ENCODE measurements at regions not wholly inside any gene's neighbourhood (a gene's known extent, or its start where the extent isn't known, plus 50 kb on each side); places are given as distances from the start of the nearest gene placed in this dataset.

DNA sequence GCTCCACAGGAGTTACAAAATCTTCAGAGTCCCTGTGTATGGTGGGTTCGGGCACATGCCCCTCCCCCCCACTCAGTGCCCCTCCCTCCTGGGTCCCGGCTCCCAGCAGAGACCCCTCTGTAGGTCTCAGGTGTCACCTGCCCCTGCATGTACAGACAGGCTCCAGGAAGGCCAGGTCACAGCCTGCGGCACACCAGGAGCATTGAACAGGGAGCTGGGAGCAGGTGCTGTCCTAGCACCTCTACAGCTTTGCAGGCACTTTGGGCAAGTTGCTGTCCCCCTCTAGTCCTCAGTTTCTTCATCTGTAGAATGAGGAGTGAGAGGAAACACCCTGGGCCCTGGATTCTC lies 80.1 kb upstream of the RTL6 start:
- TF ChIP-seq, protein P1, sequence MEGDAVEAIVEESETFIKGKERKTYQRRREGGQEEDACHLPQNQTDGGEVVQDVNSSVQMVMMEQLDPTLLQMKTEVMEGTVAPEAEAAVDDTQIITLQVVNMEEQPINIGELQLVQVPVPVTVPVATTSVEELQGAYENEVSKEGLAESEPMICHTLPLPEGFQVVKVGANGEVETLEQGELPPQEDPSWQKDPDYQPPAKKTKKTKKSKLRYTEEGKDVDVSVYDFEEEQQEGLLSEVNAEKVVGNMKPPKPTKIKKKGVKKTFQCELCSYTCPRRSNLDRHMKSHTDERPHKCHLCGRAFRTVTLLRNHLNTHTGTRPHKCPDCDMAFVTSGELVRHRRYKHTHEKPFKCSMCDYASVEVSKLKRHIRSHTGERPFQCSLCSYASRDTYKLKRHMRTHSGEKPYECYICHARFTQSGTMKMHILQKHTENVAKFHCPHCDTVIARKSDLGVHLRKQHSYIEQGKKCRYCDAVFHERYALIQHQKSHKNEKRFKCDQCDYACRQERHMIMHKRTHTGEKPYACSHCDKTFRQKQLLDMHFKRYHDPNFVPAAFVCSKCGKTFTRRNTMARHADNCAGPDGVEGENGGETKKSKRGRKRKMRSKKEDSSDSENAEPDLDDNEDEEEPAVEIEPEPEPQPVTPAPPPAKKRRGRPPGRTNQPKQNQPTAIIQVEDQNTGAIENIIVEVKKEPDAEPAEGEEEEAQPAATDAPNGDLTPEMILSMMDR (IDR thresholded peaks at IDR 0.05) = no peak

DNA sequence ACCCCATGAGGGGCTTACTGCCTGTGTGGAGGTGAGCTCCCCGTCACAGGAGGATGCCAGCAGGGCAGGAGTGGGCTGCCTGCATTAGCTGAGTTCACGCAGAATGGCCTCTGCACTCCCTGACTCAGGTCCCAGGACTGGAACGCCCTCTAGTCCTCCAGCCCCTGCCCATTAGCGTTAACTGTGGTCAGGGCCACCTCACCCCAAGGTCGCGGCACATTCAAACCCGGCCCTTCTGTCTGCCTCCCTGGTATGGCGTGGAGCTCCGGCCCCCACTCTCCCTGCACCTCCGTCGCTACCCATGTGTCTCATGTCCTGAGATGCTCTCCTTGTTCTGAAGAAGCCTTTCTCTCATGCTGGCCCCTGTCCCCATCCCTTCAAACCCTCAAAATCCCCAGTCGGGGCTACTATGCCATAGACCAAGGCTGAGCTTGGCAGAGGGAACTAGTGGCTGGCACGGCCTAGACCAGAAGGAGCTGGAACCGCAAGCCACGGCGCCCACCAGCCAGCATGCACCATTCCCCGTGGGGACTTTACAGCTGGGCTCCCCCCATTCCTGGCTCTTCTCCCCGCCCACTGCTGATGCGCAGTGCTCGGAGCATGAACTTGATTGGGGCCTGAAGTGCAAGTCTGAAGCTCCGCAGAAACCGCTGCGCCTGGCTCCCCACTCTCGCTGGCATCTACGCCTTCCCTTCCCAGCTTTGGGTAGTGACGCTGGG lies 79.5 kb upstream of the RTL6 start:
- TF ChIP-seq, protein P1 (IDR thresholded peaks at IDR 0.05) = no peak

DNA sequence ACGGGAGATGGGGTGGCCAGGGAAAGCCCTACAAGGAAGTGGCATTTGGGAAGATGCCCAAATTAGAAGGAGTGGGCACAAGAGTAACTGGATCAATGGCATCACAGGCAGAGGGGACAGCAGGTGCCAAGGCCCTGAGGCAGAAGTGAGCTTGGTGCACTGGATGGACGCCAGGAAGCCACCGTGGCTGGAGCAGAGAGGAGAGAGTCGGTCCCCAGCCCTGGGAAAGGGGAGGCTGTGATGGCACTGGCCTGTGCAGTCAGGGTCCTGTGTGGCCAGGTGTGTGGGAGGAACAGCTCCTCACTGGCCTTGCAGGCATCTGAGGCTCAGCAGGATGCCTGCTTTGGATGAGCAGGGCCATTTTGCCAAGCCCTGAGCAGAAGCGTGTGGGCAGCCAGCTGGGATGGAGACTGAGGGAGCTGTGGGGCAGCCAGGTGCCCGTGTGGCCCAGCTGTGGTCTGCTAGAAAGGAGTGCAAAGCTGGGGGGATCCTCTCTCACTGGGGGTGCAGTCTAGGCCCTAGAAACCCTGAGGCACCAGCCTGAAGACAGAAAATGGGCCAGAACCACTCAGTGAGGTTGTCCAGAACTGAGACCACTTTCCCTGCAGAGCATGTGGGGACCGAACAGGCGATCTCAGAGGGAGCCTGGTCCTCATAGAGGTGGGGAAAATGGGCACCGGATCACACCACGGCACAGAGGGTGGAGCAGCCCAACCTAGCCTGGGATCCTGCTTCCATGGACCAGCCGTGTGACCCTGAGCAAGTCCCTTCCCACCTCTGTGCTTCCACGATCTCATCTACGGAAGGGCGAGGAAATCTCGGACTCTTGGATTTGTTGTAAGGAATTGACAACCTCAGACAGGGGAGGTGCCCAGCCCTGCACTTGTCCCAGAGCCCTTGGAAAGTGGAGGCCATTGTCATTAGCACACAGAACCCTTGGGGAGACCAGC lies 78.6 kb upstream of the RTL6 start:
- TF ChIP-seq, protein P1 (IDR thresholded peaks at IDR 0.05) = no peak

DNA sequence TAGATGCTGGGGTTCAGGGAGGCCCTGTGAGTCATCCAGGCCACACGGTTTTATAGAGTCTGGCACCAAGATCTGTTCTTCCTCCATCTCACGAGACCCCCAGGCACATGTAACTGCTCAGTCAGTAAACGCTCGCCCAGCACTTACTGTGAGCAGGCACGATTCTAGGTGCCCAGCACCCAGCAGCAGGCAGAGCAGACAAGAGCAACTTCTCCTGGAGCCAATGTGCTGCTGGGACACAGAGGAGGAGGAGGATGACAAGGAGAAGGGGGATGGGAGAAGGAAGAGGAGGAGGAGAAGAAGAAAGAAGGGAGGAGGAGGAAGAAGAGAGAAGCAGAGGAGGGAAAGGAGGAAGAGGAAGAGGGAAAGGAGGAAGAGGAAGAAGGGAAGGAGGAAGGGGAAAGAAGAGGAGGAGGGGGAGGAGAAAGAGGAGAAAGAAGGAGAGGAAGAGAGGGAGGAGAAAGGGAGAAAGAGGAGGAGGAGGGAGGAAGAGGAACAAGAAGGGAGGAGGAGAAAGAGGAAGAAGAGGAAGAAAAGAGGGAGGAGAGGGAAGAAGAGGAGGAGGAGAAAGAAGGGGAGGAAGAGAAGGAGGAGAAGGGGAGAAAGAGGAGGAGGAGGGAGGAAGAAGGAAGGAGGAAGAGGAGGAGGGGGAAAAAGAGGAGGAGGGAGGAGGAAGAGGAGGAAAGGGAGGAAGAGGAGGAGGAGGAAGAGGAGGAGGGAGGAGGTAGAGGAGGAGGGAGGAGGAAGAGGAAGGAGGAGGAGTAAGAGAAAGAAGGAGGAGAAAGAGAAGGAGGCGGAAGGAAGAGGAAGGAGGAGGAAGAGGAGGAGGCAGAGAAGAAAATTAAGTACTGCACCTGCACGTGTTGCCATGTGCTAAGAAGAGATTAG lies 77.6 kb upstream of the RTL6 start:
- TF ChIP-seq, protein P1 (IDR thresholded peaks at IDR 0.05) = no peak

DNA sequence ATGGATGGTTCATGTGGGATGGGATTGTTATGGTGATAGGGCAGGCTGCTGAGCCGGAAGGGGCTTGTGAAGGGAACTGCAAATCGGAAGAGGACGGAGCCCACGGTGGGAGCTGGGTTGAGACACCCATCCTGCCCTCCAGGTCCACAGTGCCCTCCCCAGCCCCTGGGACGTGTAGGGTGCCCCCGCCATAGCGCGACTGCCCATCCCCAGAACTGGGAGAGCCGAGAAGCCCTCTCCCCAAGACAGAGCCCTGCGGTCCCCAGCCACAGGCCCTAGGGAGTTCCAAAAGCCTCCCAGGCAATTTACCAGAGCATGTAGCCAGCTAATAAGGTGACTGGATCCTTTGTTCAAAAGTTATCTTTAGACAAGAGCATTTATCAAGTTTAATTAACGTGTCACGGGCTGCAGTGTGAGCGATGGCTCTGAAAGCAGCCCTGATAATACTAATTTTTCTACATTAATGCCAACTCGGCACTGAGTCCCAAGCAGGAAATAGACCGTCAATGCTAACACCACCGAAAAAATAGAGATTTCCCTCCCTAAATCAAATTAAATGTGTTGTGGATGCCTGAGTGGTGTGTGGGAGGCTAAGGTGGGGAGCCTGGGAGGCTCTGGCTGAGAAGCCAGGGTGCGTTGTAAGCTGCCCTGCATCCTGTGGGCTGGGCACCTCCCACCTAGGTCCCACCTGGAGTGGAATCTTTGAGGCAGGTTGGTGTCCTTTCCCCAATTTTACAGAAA lies 76.8 kb upstream of the RTL6 start:
- TF ChIP-seq, protein P1 (IDR thresholded peaks at IDR 0.05) = no peak

DNA sequence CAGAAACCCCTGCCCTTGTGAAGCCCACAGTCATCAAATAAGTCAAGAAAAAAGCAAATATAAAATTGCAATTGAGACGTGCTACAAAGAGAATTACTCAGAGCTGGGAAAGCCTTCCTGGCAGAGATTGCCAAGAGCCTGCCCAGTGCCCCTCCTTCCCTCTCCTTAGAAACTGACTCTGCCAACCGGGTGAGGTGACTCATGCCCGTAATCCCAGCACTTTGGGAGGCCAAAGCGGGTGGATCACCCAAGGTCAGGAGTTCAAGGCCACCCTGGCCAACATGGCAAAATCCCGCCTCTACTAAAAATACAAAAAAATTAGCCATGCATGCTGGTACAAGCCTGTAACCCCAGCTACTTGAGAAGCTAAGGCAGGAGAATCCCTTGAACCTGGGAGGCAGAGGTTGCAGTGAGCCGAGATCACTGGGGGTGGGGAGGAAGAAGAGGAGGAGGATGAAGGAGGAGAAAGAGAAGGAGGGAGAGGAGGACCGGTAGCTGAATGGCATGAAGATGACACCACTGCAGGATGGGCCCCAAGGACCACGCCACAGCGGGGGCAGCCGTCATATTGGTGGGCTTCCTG lies 76.1 kb upstream of the RTL6 start:
- TF ChIP-seq, protein P1 (IDR thresholded peaks at IDR 0.05) = no peak
